PFSK-1 (cell line): ENCODE measurements at regions not wholly inside any gene's neighbourhood (a gene's known extent, or its start where the extent isn't known, plus 50 kb on each side); places are given as distances from the start of the nearest gene placed in this dataset.

Experiments used
- FOXP2 ChIP-seq: optimal IDR thresholded peaks from 2 replicates; pipeline ENCODE3; 2011; ENCODE audit warnings: borderline replicate concordance, control low read depth, inconsistent platforms; ENCODE audit not compliant: insufficient read depth; ENCODE audit errors: extremely low read length, extremely low read depth
- POLR2AphosphoS5 ChIP-seq: IDR thresholded peaks from 2 replicates; pipeline ENCODE4 v1.6.1; 2012; ENCODE audit warnings: low read depth, mild to moderate bottlenecking, control low read depth, low read length, moderate library complexity
- REST ChIP-seq, 2 experiments: IDR thresholded peaks; 2 replicates each; pipeline versions ENCODE4 v1.6.1 to v1.8.0; 2011 to 2012; ENCODE audit warnings: low read depth in 2 of 2, low read length in 2 of 2, control low read depth in 1 of 2, inconsistent platforms in 1 of 2, mild to moderate bottlenecking in 1 of 2, moderate library complexity in 1 of 2; ENCODE audit not compliant: insufficient read depth in 1 of 2
- SIN3A ChIP-seq: IDR thresholded peaks from 2 replicates; pipeline ENCODE4 v1.6.1; 2012; ENCODE audit warnings: mild to moderate bottlenecking, low read length, moderate library complexity, borderline replicate concordance; ENCODE audit not compliant: insufficient read depth
- TAF1 ChIP-seq: IDR thresholded peaks from 2 replicates; pipeline ENCODE4 v1.6.1; 2012; ENCODE audit warnings: low read length, control low read depth, borderline replicate concordance; ENCODE audit not compliant: insufficient read depth

GRCh38 chr1:233480198-233480597 is 133.7 kb upstream of the KCNK1 start:
- no peak for TF ChIP-seq POLR2AphosphoS5
- TF ChIP-seq REST (IDR thresholded peaks at IDR 0.05; ENCODE audit: insufficient read depth in 1 of 2, low read depth in 2 of 2, low read length in 2 of 2) = no peak
- no peak for TF ChIP-seq FOXP2
- no peak for TF ChIP-seq TAF1
- no peak for TF ChIP-seq SIN3A

GRCh38 chr1:233482388-233482787 is 131.5 kb upstream of the KCNK1 start:
- TF ChIP-seq POLR2AphosphoS5 = no peak
- no peak for TF ChIP-seq TAF1
- no peak for TF ChIP-seq SIN3A
- TF ChIP-seq FOXP2 = no peak
- no peak for TF ChIP-seq REST (IDR thresholded peaks at IDR 0.05; ENCODE audit: insufficient read depth in 1 of 2, low read depth in 2 of 2, low read length in 2 of 2)

- no peak for TF ChIP-seq FOXP2
These were observed 128.5 kb upstream of the KCNK1 start for GRCh38 chr1:233485385-233485784.

GRCh38 chr1:233485809-233486398 is 128.0 kb upstream of the KCNK1 start:
- no peak for TF ChIP-seq FOXP2
- no peak for TF ChIP-seq SIN3A
- no peak for TF ChIP-seq POLR2AphosphoS5
- no peak for TF ChIP-seq REST (IDR thresholded peaks at IDR 0.05; ENCODE audit: insufficient read depth in 1 of 2, low read depth in 2 of 2, low read length in 2 of 2)
- no peak for TF ChIP-seq TAF1

GRCh38 chr1:233487408-233487807 is 126.5 kb upstream of the KCNK1 start:
- TF ChIP-seq FOXP2 = no peak
- TF ChIP-seq TAF1 = no peak
- no peak for TF ChIP-seq REST (IDR thresholded peaks at IDR 0.05; ENCODE audit: insufficient read depth in 1 of 2, low read depth in 2 of 2, low read length in 2 of 2)
- no peak for TF ChIP-seq POLR2AphosphoS5

- TF ChIP-seq SIN3A (no peak), POLR2AphosphoS5 (no peak), TAF1 (no peak), REST (IDR thresholded peaks at IDR 0.05; ENCODE audit: insufficient read depth in 1 of 2, low read depth in 2 of 2, low read length in 2 of 2) (no peak), FOXP2 (no peak)
These were observed 124.5 kb upstream of the KCNK1 start for GRCh38 chr1:233489411-233489810.
